ENCODE measurements at regions not wholly inside any gene's neighbourhood (a gene's known extent, or its start where the extent isn't known, plus 50 kb on each side); places are given as distances from the start of the nearest gene placed in this dataset.

DNA sequence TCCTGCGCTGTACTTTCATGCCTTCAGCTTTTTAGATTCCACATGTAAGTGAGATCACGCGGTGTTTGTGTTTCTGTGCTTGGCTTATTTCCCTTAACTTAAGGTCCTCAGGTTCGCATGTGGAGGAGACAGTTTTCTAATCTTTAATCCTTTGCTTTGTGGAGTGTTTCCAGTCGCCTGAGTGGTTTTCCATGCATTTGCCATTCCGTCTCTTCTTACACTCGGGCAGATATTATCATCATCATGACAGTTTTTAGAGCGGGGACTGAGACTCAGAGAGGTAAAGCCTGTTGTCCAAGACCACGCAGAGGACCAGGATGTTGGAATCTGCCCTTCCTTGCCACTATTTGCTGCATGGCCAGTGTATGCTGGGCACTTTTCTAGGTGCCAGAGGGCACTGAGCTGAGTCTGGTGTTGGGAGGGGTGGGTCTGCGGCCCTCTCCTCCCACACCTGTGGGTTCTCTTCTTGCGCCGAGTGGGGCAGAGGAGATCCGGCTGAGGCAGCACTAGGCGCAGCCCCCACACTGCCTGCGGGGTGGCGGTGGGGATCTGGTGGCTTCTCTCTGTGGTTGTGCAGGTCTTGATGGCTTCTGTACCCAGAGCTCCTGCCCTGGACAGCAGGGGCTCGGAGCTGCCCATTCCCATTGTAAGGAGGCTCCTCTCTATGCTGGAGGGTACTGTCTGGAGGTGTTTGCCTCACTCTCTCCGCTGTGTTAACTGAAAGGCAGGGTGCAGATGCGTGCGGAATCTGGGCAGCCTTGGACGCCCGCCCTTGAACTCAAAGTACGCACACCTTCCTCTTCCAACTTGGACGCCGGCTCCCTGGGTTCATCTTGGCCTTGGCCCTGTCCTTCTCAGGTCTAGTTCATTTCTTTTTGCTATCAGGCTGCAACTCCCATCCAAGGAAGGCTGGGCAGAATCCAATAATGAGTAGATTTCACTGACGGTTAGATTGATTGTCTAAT, 156.0 kb upstream of the RGMA start:
- H3K36me3 ChIP-seq, result no peaks in the 10 kb centered on the region
- no peaks in the 10 kb centered on the region for H3K4me1 ChIP-seq
- no peaks in the 10 kb centered on the region for H3K27me3 ChIP-seq
- no peak for TF ChIP-seq POLR2AphosphoS5 (IDR thresholded peaks at IDR 0.05)
- no peak for TF ChIP-seq EP300 (IDR thresholded peaks at IDR 0.05; ENCODE audit: low read depth)
- no peak for TF ChIP-seq POLR2A (IDR thresholded peaks at IDR 0.05)
- TF ChIP-seq, protein P1, sequence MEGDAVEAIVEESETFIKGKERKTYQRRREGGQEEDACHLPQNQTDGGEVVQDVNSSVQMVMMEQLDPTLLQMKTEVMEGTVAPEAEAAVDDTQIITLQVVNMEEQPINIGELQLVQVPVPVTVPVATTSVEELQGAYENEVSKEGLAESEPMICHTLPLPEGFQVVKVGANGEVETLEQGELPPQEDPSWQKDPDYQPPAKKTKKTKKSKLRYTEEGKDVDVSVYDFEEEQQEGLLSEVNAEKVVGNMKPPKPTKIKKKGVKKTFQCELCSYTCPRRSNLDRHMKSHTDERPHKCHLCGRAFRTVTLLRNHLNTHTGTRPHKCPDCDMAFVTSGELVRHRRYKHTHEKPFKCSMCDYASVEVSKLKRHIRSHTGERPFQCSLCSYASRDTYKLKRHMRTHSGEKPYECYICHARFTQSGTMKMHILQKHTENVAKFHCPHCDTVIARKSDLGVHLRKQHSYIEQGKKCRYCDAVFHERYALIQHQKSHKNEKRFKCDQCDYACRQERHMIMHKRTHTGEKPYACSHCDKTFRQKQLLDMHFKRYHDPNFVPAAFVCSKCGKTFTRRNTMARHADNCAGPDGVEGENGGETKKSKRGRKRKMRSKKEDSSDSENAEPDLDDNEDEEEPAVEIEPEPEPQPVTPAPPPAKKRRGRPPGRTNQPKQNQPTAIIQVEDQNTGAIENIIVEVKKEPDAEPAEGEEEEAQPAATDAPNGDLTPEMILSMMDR (IDR thresholded peaks at IDR 0.05), result no peak
- H3K9me3 ChIP-seq, result no peaks in the 10 kb centered on the region
- intact Hi-C loops (cut with DNase I; ENCODE audit: low total_unique reads), result no loop called here
- no peak for DNase-seq
- in situ Hi-C loops (cut with MboI; ENCODE audit: low pct_ligation_motif_present in 1 of 4, low pct_unique_long_range_greater_than_20kb in 1 of 4, low sequenced_read_pairs in 3 of 4), result no loop called here
- no peak overlapping the region for H3K4me3 ChIP-seq
- 82 to 93% methylated on average over 8 to 26 of the region's 26 CpGs for WGBS, 2 donors (ENCODE audit: low coverage in 1 of 2)
- no peak overlapping the region for H3K27ac ChIP-seq

GRCh38 chr15:93243573-93243972, 154.6 kb upstream of the RGMA start:
- no peaks in the 10 kb centered on the region for H3K27me3 ChIP-seq
- H3K4me3 ChIP-seq, result no peak overlapping the region
- intact Hi-C loops (cut with DNase I; ENCODE audit: low total_unique reads) (no loop called here), in situ Hi-C loops (cut with MboI; ENCODE audit: low pct_ligation_motif_present in 1 of 4, low pct_unique_long_range_greater_than_20kb in 1 of 4, low sequenced_read_pairs in 3 of 4) (no loop called here)
- DNase-seq, result no peak
- H3K27ac ChIP-seq, result no peak overlapping the region
- H3K4me1 ChIP-seq, result no peaks in the 10 kb centered on the region
- TF ChIP-seq EP300 (IDR thresholded peaks at IDR 0.05; ENCODE audit: low read depth) (no peak), POLR2A (IDR thresholded peaks at IDR 0.05) (no peak), POLR2AphosphoS5 (IDR thresholded peaks at IDR 0.05) (no peak)
- TF ChIP-seq, protein P1 (IDR thresholded peaks at IDR 0.05), result no peak
- 75 to 80% methylated on average over 1 to 9 of the region's 9 CpGs for WGBS, 2 donors (ENCODE audit: low coverage in 1 of 2)
- no peaks in the 10 kb centered on the region for H3K36me3 ChIP-seq
- no peaks in the 10 kb centered on the region for H3K9me3 ChIP-seq

DNA sequence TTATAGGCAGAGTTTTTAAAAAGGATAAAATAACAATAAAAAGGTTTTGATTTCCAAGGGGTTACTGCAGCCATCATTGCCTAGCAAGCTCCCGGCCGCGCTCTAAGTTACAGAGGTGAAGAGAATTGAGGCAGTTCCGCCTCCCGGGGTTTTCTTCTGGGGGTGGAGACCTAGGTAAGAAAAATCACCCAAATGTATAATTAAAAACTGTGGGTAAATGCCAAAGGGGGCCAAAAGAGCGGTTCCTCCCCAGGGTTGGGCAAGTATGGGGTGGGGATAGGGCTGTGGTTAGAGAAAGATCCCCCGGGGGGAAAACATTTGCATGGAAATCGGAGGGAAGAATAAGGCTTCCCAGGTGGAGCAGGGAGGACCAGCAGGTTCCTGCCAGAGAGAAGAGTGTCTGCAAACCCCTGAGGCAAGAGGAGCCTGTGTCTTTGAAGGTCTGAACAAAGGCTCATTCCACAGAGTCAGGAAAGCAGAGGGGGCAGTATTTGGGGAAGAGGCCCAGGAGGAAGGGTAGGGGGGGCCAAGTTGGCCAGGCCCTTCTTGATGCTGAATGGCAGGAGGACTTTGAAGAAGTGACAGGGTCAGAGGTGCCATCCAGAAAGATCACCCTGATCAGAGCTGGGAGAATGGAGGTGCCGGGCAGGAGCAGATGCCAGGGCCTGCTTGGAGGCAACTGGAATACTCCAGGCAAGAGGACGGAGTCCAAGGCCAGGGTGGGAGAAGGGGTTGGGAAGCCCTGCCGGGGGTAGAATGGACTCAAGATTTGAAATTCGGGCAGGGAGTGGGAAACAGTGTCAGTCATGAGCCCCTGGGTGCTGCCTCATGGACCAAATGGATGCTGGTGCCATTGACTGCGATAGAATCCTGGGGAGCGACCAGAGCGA, 152.9 kb upstream of the RGMA start:
- TF ChIP-seq EP300 (IDR thresholded peaks at IDR 0.05; ENCODE audit: low read depth) (no peak), POLR2A (IDR thresholded peaks at IDR 0.05) (no peak), POLR2AphosphoS5 (IDR thresholded peaks at IDR 0.05) (no peak)
- TF ChIP-seq, protein P1 (IDR thresholded peaks at IDR 0.05), result no peak
- no peaks in the 10 kb centered on the region for H3K4me1 ChIP-seq
- DNase-seq, result no peak
- WGBS, 2 donors (ENCODE audit: low coverage in 1 of 2), result 76 to 80% methylated on average over 12 to 15 of the region's 15 CpGs
- H3K4me3 ChIP-seq, result no peak overlapping the region
- no peak overlapping the region for H3K27ac ChIP-seq
- intact Hi-C loops (cut with DNase I; ENCODE audit: low total_unique reads), result no loop called here
- in situ Hi-C loops (cut with MboI; ENCODE audit: low pct_ligation_motif_present in 1 of 4, low pct_unique_long_range_greater_than_20kb in 1 of 4, low sequenced_read_pairs in 3 of 4), result no loop called here
- no peaks in the 10 kb centered on the region for H3K36me3 ChIP-seq
- no peaks in the 10 kb centered on the region for H3K9me3 ChIP-seq
- H3K27me3 ChIP-seq, result no peaks in the 10 kb centered on the region

DNA sequence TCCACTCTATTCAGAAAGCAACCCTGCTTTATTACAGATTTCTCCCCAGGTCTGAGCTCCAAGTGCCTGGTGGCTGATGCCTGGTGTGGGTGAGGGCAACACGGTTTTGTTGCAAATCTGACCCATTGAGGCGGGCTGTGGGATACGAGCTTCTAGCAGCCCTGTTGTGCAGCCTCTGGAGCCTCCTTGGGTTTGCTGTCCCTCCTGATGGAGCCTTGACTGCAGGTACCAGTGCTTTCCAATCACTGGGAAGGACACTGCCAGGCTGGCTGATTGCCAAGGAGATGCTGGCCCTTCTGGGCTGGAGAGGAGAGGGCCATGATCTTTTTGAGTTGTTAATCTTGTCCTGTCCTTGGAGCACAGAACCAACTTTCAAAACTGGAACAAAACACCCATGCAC, 151.0 kb upstream of the RGMA start:
- intact Hi-C loops (cut with DNase I; ENCODE audit: low total_unique reads), result no loop called here

More for the DNA sequence above, 151.0 kb upstream of the RGMA start:
- no peaks in the 10 kb centered on the region for H3K4me1 ChIP-seq
- in situ Hi-C loops (cut with MboI; ENCODE audit: low pct_ligation_motif_present in 1 of 4, low pct_unique_long_range_greater_than_20kb in 1 of 4, low sequenced_read_pairs in 3 of 4), result no loop called here
- no peak overlapping the region for H3K4me3 ChIP-seq
- DNase-seq, result no peak
- H3K36me3 ChIP-seq, result no peaks in the 10 kb centered on the region
- H3K9me3 ChIP-seq, result no peaks in the 10 kb centered on the region
- H3K27ac ChIP-seq, result no peak overlapping the region
- 79% methylated on average over 3 of the region's 3 CpGs; no CpG with 5 or more reads in 1 of the 2 donors for WGBS, 2 donors (ENCODE audit: low coverage in 1 of 2)
- H3K27me3 ChIP-seq, result no peaks in the 10 kb centered on the region
- TF ChIP-seq POLR2AphosphoS5 (IDR thresholded peaks at IDR 0.05) (no peak), EP300 (IDR thresholded peaks at IDR 0.05; ENCODE audit: low read depth) (no peak), POLR2A (IDR thresholded peaks at IDR 0.05) (no peak)
- TF ChIP-seq, protein P1 (IDR thresholded peaks at IDR 0.05), result no peak
